ENCODE measurements at regions not wholly inside any gene's neighbourhood (a gene's known extent, or its start where the extent isn't known, plus 50 kb on each side); places are given as distances from the start of the nearest gene placed in this dataset.

GRCh38 chr3:57004229-57004628 is 56.2 kb upstream of the SPATA12 start:
- DNase-seq: no peak
- Mint-ChIP-seq H3K4me1 (ENCODE audit: low read depth, unreplicated experiment) (peaks cover 18% of the 10 kb centered on the region), H3K9me3 (ENCODE audit: unreplicated experiment) (no peaks in the 10 kb centered on the region), H3K27me3 (ENCODE audit: unreplicated experiment) (no peaks in the 10 kb centered on the region), H3K36me3 (ENCODE audit: unreplicated experiment) (no peaks in the 10 kb centered on the region), H3K4me3 (ENCODE audit: unreplicated experiment) (no peak overlapping the region), H3K27ac (ENCODE audit: unreplicated experiment) (no peak overlapping the region)
- TF ChIP-seq, protein P1, sequence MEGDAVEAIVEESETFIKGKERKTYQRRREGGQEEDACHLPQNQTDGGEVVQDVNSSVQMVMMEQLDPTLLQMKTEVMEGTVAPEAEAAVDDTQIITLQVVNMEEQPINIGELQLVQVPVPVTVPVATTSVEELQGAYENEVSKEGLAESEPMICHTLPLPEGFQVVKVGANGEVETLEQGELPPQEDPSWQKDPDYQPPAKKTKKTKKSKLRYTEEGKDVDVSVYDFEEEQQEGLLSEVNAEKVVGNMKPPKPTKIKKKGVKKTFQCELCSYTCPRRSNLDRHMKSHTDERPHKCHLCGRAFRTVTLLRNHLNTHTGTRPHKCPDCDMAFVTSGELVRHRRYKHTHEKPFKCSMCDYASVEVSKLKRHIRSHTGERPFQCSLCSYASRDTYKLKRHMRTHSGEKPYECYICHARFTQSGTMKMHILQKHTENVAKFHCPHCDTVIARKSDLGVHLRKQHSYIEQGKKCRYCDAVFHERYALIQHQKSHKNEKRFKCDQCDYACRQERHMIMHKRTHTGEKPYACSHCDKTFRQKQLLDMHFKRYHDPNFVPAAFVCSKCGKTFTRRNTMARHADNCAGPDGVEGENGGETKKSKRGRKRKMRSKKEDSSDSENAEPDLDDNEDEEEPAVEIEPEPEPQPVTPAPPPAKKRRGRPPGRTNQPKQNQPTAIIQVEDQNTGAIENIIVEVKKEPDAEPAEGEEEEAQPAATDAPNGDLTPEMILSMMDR (IDR thresholded peaks at IDR 0.05; ENCODE audit: partially characterized antibody, unreplicated experiment): no peak

DNA sequence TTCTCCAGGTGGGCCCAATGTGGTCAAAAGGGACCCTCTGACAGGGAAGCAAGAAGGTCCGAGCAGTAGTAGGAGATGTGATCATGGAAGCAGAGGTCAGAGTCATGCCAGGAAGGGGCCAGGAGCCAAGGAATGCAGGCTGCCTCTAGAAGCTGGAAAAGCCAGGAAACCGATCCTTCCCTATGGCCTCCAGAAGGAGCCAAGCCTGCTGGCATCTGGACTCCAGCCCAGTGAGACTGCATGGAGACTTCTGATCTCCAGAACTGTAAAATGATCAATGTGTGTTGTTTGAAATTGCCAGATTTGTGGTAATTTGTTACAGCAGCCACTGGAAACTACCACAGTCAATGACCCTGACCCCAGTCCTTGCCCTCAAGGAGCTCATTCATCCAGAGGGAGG is 56.8 kb upstream of the SPATA12 start:
- H3K36me3 Mint-ChIP-seq (ENCODE audit: unreplicated experiment): no peaks in the 10 kb centered on the region
- H3K4me1 Mint-ChIP-seq (ENCODE audit: low read depth, unreplicated experiment): peaks cover 18% of the 10 kb centered on the region
- no peak for DNase-seq
- no peak overlapping the region for H3K27ac Mint-ChIP-seq (ENCODE audit: unreplicated experiment)
- TF ChIP-seq, protein P1 (IDR thresholded peaks at IDR 0.05; ENCODE audit: partially characterized antibody, unreplicated experiment): no peak
- no peaks in the 10 kb centered on the region for H3K27me3 Mint-ChIP-seq (ENCODE audit: unreplicated experiment)
- no peak overlapping the region for H3K4me3 Mint-ChIP-seq (ENCODE audit: unreplicated experiment)
- no peaks in the 10 kb centered on the region for H3K9me3 Mint-ChIP-seq (ENCODE audit: unreplicated experiment)

- TF ChIP-seq, protein P1 (IDR thresholded peaks at IDR 0.05; ENCODE audit: partially characterized antibody, unreplicated experiment): no peak
- Mint-ChIP-seq H3K36me3 (ENCODE audit: unreplicated experiment) (no peaks in the 10 kb centered on the region), H3K9me3 (ENCODE audit: unreplicated experiment) (no peaks in the 10 kb centered on the region), H3K27ac (ENCODE audit: unreplicated experiment) (no peak overlapping the region), H3K4me3 (ENCODE audit: unreplicated experiment) (no peak overlapping the region), H3K4me1 (ENCODE audit: low read depth, unreplicated experiment) (peaks cover 7% of the 10 kb centered on the region), H3K27me3 (ENCODE audit: unreplicated experiment) (no peaks in the 10 kb centered on the region)
- no peak for DNase-seq
Measured at GRCh38 chr3:57001356-57001755, 59.1 kb upstream of the SPATA12 start.

DNA sequence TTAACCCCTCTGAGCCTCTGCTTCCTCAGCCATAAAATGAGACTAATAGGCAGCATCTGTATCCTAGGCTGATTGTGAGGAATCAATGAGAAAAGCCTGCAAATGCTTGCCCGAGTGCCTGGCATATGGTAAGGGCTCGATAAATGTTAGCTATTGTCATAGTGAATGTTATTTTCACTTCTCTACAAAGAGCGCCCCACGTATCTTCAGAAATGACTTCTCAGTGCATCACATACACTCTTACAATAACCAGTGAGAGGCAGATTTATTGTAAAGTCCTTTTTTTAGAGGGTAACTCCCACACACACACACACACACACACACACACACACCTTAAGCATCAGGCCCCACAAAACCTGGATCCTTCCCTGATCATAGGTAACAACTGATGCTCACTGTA is 60.5 kb upstream of the SPATA12 start:
- Mint-ChIP-seq H3K9me3 (ENCODE audit: unreplicated experiment) (peaks cover 5% of the 10 kb centered on the region), H3K27ac (ENCODE audit: unreplicated experiment) (no peak overlapping the region), H3K27me3 (ENCODE audit: unreplicated experiment) (peaks cover 5% of the 10 kb centered on the region), H3K4me1 (ENCODE audit: low read depth, unreplicated experiment) (no peaks in the 10 kb centered on the region), H3K36me3 (ENCODE audit: unreplicated experiment) (no peaks in the 10 kb centered on the region), H3K4me3 (ENCODE audit: unreplicated experiment) (no peak overlapping the region)
- TF ChIP-seq, protein P1 (IDR thresholded peaks at IDR 0.05; ENCODE audit: partially characterized antibody, unreplicated experiment): no peak
- DNase-seq: no peak

GRCh38 chr3:56999547-56999946 is 60.9 kb upstream of the SPATA12 start:
- Mint-ChIP-seq H3K4me3 (ENCODE audit: unreplicated experiment) (no peak overlapping the region), H3K4me1 (ENCODE audit: low read depth, unreplicated experiment) (no peaks in the 10 kb centered on the region), H3K9me3 (ENCODE audit: unreplicated experiment) (peaks cover 5% of the 10 kb centered on the region), H3K27ac (ENCODE audit: unreplicated experiment) (no peak overlapping the region), H3K36me3 (ENCODE audit: unreplicated experiment) (no peaks in the 10 kb centered on the region), H3K27me3 (ENCODE audit: unreplicated experiment) (peaks cover 7% of the 10 kb centered on the region)
- TF ChIP-seq, protein P1 (IDR thresholded peaks at IDR 0.05; ENCODE audit: partially characterized antibody, unreplicated experiment): no peak
- no peak for DNase-seq

Measured in glutamatergic neuron (in vitro differentiated cells).